ENCODE measurements at regions not wholly inside any gene's neighbourhood (a gene's known extent, or its start where the extent isn't known, plus 50 kb on each side); places are given as distances from the start of the nearest gene placed in this dataset.

DNA sequence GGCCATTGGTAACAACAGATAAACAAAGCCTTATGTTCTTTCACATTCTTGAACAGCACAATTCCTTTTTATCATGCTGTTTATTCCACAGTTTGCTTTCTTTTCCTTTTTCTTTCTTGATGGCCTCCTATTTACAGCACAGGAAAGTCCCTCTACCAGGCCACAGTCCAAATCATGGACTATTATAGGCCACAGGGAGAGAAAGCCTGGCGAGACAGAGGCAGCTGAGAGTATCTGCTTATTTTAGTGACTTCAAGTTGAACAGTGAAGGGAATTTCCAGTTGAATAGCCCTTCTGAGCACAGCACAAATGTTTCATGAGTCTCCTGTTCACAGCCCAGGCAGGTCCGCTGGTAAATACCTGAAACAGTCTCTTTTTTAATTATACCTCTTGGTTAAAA lies 263.7 kb upstream of the ARID1B start:
- POLR2A ChIA-PET (ENCODE audit: low non-redundant PET): no interaction called here
- TF ChIP-seq, protein P1, sequence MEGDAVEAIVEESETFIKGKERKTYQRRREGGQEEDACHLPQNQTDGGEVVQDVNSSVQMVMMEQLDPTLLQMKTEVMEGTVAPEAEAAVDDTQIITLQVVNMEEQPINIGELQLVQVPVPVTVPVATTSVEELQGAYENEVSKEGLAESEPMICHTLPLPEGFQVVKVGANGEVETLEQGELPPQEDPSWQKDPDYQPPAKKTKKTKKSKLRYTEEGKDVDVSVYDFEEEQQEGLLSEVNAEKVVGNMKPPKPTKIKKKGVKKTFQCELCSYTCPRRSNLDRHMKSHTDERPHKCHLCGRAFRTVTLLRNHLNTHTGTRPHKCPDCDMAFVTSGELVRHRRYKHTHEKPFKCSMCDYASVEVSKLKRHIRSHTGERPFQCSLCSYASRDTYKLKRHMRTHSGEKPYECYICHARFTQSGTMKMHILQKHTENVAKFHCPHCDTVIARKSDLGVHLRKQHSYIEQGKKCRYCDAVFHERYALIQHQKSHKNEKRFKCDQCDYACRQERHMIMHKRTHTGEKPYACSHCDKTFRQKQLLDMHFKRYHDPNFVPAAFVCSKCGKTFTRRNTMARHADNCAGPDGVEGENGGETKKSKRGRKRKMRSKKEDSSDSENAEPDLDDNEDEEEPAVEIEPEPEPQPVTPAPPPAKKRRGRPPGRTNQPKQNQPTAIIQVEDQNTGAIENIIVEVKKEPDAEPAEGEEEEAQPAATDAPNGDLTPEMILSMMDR (conservative IDR thresholded peaks at IDR 0.05; ENCODE audit: low read depth): no peak
- no peak for DNase-seq (ENCODE audit: low spot score)
- CTCF ChIA-PET: no interaction called here
- H3K27ac ChIP-seq: no peak overlapping the region

DNA sequence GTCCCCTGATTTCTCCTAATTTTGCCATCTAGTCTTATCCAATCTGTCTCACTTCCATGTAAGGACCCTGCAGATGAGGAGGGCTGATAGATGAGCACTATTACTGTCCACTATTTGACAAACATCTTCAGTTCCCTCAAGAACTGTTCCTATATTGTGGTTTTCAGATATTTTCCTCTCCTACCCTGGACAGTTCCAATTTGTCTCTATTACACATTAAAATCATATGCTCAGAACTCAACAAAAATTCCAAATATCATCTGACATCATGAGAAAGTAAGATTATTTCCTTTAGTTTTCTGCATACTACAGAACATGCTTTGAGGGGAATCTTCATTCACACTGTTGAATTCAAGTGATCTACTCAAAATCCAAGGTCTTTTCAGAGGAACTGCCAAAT lies 265.6 kb upstream of the ARID1B start:
- TF ChIP-seq, protein P1 (conservative IDR thresholded peaks at IDR 0.05; ENCODE audit: low read depth): no peak
- ChIA-PET POLR2A (ENCODE audit: low non-redundant PET) (no interaction called here), CTCF (no interaction called here)
- no peak overlapping the region for H3K27ac ChIP-seq
- no peak for DNase-seq (ENCODE audit: low spot score)

DNA sequence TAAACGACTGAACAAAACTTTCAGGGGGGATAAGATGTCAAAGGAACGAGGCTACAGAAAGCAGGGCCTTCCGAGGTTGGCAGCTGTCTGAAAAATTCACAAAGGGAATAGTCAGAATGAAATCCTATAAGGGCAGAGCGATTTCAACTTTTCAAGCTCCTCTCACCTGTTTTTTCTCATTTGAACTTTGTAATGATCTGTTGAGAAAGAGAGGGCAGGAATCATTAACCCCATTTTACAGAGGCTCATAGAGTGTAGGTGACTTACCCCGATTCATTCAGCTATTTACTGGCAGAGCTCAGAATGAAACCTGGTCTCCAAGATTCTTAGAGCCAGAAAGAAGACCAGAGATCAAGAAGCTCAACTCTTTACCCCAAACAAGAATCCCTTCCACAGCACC lies 266.1 kb upstream of the ARID1B start:
- H3K27ac ChIP-seq: no peak overlapping the region
- ChIA-PET CTCF (no interaction called here), POLR2A (ENCODE audit: low non-redundant PET) (no interaction called here)
- DNase-seq (ENCODE audit: low spot score): no peak
- TF ChIP-seq, protein P1 (conservative IDR thresholded peaks at IDR 0.05; ENCODE audit: low read depth): no peak

DNA sequence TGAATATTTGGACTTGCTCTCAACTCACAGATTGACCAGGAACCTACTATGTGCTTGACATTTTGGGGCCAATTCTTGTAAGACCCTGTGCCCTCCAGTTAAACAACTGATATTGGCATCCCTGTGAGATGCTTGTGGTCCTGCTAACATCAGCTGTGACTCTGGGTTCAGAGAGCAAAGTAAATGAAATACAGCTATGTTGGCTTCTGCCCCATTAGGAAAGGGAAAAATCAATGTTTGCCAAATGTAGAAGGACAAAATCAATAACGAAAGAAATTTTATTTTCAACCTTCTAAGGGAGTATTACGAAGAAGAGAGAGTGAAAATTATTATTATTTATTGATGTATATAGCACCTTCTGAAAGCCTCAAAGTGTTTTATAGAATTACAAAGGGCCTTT lies 266.9 kb upstream of the ARID1B start:
- POLR2A ChIA-PET (ENCODE audit: low non-redundant PET): no interaction called here
- no peak for DNase-seq (ENCODE audit: low spot score)
- H3K27ac ChIP-seq: no peak overlapping the region
- CTCF ChIA-PET: interaction anchor here (0.6 kb wide), 1 partner anchor 34 kb away, joined by 3 read pairs; no protein-coding TSS in a partner anchor
- TF ChIP-seq, protein P1 (conservative IDR thresholded peaks at IDR 0.05; ENCODE audit: low read depth): no peak

DNA sequence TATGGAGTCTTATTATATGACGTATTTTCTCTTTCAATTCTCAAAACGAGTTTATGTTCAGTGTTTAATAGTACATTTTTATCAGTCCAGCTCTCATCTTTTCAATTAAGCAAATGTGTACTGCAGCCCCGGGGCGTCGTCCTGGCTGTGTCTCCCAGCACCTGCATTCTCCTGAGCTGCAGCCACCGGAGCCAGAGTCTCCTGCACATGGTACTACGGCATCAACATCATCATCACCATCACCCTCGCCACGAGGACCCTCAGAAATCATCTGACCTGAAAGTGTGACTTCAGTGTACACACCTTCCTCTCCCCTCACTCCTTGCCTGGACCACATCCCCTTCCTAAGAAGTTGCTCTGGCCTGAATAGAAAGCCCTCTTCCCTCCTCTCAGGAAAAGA lies 267.7 kb upstream of the ARID1B start:
- POLR2A ChIA-PET (ENCODE audit: low non-redundant PET): no interaction called here
- CTCF ChIA-PET: interaction anchor here (0.6 to 0.7 kb wide), 4 partner anchors 9 to 855 kb away, joined by 3 to 4 read pairs (median 3); no protein-coding TSS in a partner anchor
- no peak overlapping the region for H3K27ac ChIP-seq

DNA sequence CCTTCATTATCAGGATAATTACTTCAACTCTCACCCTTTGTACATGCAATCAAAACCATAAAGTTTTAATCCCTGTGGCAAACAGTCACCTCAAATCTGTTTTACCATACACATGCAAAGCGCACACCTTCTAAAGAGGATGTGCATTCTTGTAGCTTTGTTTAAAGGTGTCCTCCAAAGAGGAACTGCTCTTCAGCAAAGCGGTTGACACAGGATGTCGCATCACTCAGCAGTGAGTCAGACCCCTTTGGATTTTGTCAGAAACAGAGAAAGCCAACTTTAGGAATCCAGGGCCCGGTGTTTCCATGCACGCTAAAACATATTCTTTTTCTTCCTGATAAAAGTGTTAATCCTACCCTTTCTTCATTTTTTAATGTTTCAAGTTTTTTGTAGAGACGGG lies 268.3 kb upstream of the ARID1B start:
- CTCF ChIA-PET: interaction anchor here (0.6 kb wide), 1 partner anchor 87 kb away, joined by 4 read pairs; no protein-coding TSS in a partner anchor
- H3K27ac ChIP-seq: no peak overlapping the region
- no peak for DNase-seq (ENCODE audit: low spot score)
- TF ChIP-seq, protein P1 (conservative IDR thresholded peaks at IDR 0.05; ENCODE audit: low read depth): no peak
- POLR2A ChIA-PET (ENCODE audit: low non-redundant PET): no interaction called here

More for the DNA sequence above, 267.7 kb upstream of the ARID1B start:
- DNase-seq (ENCODE audit: low spot score): no peak
- TF ChIP-seq, protein P1 (conservative IDR thresholded peaks at IDR 0.05; ENCODE audit: low read depth): no peak

DNA sequence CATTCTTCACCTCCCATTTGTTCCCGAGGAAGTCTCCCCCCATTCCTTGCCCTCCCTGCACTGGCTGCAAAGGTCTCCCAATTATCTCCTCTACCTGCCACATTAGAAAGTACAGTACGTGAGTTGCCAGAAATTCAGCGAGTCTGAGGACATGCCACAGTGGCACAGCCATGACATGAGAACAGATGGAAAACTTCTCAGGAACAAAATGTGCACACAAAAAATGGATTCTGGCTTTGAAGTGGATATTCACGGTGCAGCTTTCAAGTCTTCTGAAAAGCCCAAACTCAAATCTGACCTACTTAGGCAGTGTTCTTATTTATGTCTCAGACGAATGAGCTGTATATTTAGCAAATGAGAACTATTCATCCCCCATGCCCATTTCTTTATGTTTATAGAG lies 269.1 kb upstream of the ARID1B start:
- CTCF ChIA-PET: interaction anchor here (0.6 kb wide), 1 partner anchor 138 kb away, joined by 3 read pairs; no protein-coding TSS in a partner anchor
- TF ChIP-seq, protein P1 (conservative IDR thresholded peaks at IDR 0.05; ENCODE audit: low read depth): no peak
- DNase-seq (ENCODE audit: low spot score): no peak
- POLR2A ChIA-PET (ENCODE audit: low non-redundant PET): no interaction called here
- H3K27ac ChIP-seq: no peak overlapping the region

Data from RWPE1 (cell line).